Loucy (cell line): ENCODE measurements at regions not wholly inside any gene's neighbourhood (a gene's known extent, or its start where the extent isn't known, plus 50 kb on each side); places are given as distances from the start of the nearest gene placed in this dataset.

Source experiments
- H2AFZ ChIP-seq: fragments of 200-600 bp; sonication (generic); 2 replicates; pipeline ENCODE4 v1.6.0; 2016; ENCODE audit warnings: antibody characterized with exemption, mild to moderate bottlenecking, low read length, moderate library complexity
- H3F3A ChIP-seq: fragments of 200-600 bp; 2 replicates; pipeline ENCODE4 v1.6.0; 2016; ENCODE audit warnings: antibody characterized with exemption, low read depth, mild to moderate bottlenecking
- H3K27me3 ChIP-seq: fragments of 200-600 bp; sonication (generic); 2 replicates; pipeline ENCODE4 v1.6.1; 2014; ENCODE audit warnings: low read length, mild to moderate bottlenecking; ENCODE audit not compliant: insufficient read depth, poor library complexity, severe bottlenecking
- H3K36me3 ChIP-seq: fragments of 200-600 bp; sonication (generic); 2 replicates; pipeline ENCODE4 v1.6.1; 2016; ENCODE audit warnings: low read length; ENCODE audit not compliant: insufficient read depth
- H3K4me1 ChIP-seq: fragments of 200-600 bp; sonication (generic); 2 replicates; pipeline ENCODE4 v1.5.1; 2014; ENCODE audit warnings: low read length, mild to moderate bottlenecking; ENCODE audit not compliant: insufficient read depth, poor library complexity, severe bottlenecking
- H3K4me2 ChIP-seq: fragments of 200-600 bp; sonication (generic); 2 replicates; pipeline ENCODE4 v1.6.0; 2014; ENCODE audit warnings: antibody characterized with exemption, low read length, low read depth, mild to moderate bottlenecking; ENCODE audit not compliant: poor library complexity, severe bottlenecking
- H3K4me3 ChIP-seq: fragments of 200-600 bp; sonication (generic); 2 replicates; pipeline ENCODE4 v1.5.1; 2014; ENCODE audit warnings: low read length, mild to moderate bottlenecking, mixed read lengths; ENCODE audit not compliant: poor library complexity, severe bottlenecking
- H3K79me2 ChIP-seq: fragments of 200-600 bp; sonication (generic); 2 replicates; pipeline ENCODE4 v1.6.1; 2014; ENCODE audit warnings: low read length; ENCODE audit not compliant: insufficient read depth
- H3K9ac ChIP-seq: fragments of 200-600 bp; sonication (generic); 2 replicates; pipeline ENCODE4 v1.6.0; 2014; ENCODE audit warnings: mild to moderate bottlenecking, low read depth, low read length, moderate library complexity; ENCODE audit not compliant: poor library complexity, severe bottlenecking
- H3K9me2 ChIP-seq: fragments of 200-600 bp; sonication (generic); replicated peaks from 2 replicates; pipeline ENCODE4 v1.6.1; 2016; ENCODE audit warnings: low read depth, low read length, mixed read lengths
- H3K9me3 ChIP-seq: fragments of 200-600 bp; sonication (generic); 2 replicates; pipeline ENCODE4 v1.6.1; 2014; ENCODE audit warnings: mild to moderate bottlenecking, antibody characterized with exemption, low read length, low read depth; ENCODE audit not compliant: insufficient read depth
- H4K20me1 ChIP-seq: fragments of 200-600 bp; sonication (generic); 2 replicates; pipeline ENCODE4 v1.6.0; 2014; ENCODE audit warnings: antibody characterized with exemption, low read length, mild to moderate bottlenecking; ENCODE audit not compliant: insufficient read depth, poor library complexity, severe bottlenecking
- CTCF ChIP-seq: fragments of 200-600 bp; sonication (generic); conservative IDR thresholded peaks from 2 replicates; pipeline ENCODE4 v1.5.1; 2014; ENCODE audit warnings: mild to moderate bottlenecking, antibody characterized with exemption, low read length
- EZH2phosphoT487 ChIP-seq: fragments of 200-600 bp; IDR thresholded peaks from 2 replicates; pipeline ENCODE4 v1.6.1; 2018; ENCODE audit warnings: antibody characterized with exemption, mild to moderate bottlenecking, moderate library complexity, borderline replicate concordance

- H3K4me1 ChIP-seq, result no peaks in the 10 kb centered on the region
- no peak overlapping the region for H3K9ac ChIP-seq
- H2AFZ ChIP-seq, result no peak overlapping the region
- H3K9me2 ChIP-seq, result no peaks in the 10 kb centered on the region
- TF ChIP-seq CTCF (no peak), EZH2phosphoT487 (no peak)
- no peaks in the 10 kb centered on the region for H3K27me3 ChIP-seq
- H3K4me3 ChIP-seq, result no peak overlapping the region
- no peaks in the 10 kb centered on the region for H3K79me2 ChIP-seq
- H3K36me3 ChIP-seq, result no peaks in the 10 kb centered on the region
- no peaks in the 10 kb centered on the region for H4K20me1 ChIP-seq
- no peaks in the 10 kb centered on the region for H3F3A ChIP-seq
- H3K4me2 ChIP-seq, result no peak overlapping the region
- no peaks in the 10 kb centered on the region for H3K9me3 ChIP-seq
These were observed 125.2 kb upstream of the MAP3K7 start for GRCh38 chr6:90712114-90712513.

- TF ChIP-seq EZH2phosphoT487 (no peak), CTCF (no peak)
- Histone ChIP-seq H3K9me2 (no peaks in the 10 kb centered on the region), H3K79me2 (no peaks in the 10 kb centered on the region), H3K9me3 (no peaks in the 10 kb centered on the region), H3K9ac (no peak overlapping the region), H3K4me1 (no peaks in the 10 kb centered on the region), H2AFZ (no peak overlapping the region), H3F3A (no peaks in the 10 kb centered on the region), H4K20me1 (no peaks in the 10 kb centered on the region), H3K4me3 (no peak overlapping the region), H3K4me2 (no peak overlapping the region), H3K36me3 (no peaks in the 10 kb centered on the region), H3K27me3 (no peaks in the 10 kb centered on the region)
These were observed 122.6 kb upstream of the MAP3K7 start for GRCh38 chr6:90709431-90709996.

GRCh38 chr6:90708206-90708737 lies 121.4 kb upstream of the MAP3K7 start:
- no peak overlapping the region for H3K9ac ChIP-seq
- H3K4me2 ChIP-seq, result no peak overlapping the region
- H3K9me2 ChIP-seq, result no peaks in the 10 kb centered on the region
- H3K4me1 ChIP-seq, result no peaks in the 10 kb centered on the region
- no peaks in the 10 kb centered on the region for H3K9me3 ChIP-seq
- no peak overlapping the region for H3K4me3 ChIP-seq
- no peaks in the 10 kb centered on the region for H4K20me1 ChIP-seq
- TF ChIP-seq EZH2phosphoT487, result no peak
- TF ChIP-seq CTCF, result no peak
- no peak overlapping the region for H2AFZ ChIP-seq
- H3K79me2 ChIP-seq, result no peaks in the 10 kb centered on the region
- H3F3A ChIP-seq, result no peaks in the 10 kb centered on the region; the same call in 1 of the 2 replicates
- H3K27me3 ChIP-seq, result no peaks in the 10 kb centered on the region
- H3K36me3 ChIP-seq, result no peaks in the 10 kb centered on the region
